ENCODE measurements at regions not wholly inside any gene's neighbourhood (a gene's known extent, or its start where the extent isn't known, plus 50 kb on each side); places are given as distances from the start of the nearest gene placed in this dataset.

- Histone ChIP-seq H3K9me3 (replicated peaks in 1 of 2; ENCODE audit: control insufficient read depth in 1 of 2, insufficient read depth in 1 of 2, low read length in 2 of 2) (peaks cover 5 to 7% of the 10 kb centered on the region in 2 donors), H3K27me3 (ENCODE audit: control insufficient read depth in 2 of 2, insufficient read depth in 2 of 2, low read length in 2 of 2) (no peaks in the 10 kb centered on the region), H3K27ac (ENCODE audit: low read depth in 1 of 2, low read length in 2 of 2) (peak overlapping the region in 1 of 2 donors; percentile 40), H3K4me3 (replicated peaks in 1 of 3; ENCODE audit: low read depth in 2 of 3, low read length in 3 of 3) (no peak overlapping the region), H4K20me1 (ENCODE audit: insufficient read depth, low read length) (no peaks in the 10 kb centered on the region), H2AFZ (ENCODE audit: insufficient read depth, low read depth, low read length, poor library complexity, severe bottlenecking) (no peak overlapping the region), H3K79me2 (ENCODE audit: insufficient read depth, low read length) (no peaks in the 10 kb centered on the region), H3K9ac (ENCODE audit: insufficient read depth, low read length, poor library complexity, severe bottlenecking) (no peak overlapping the region), H3K4me2 (replicated peaks; ENCODE audit: extremely low read depth, low read length, poor library complexity, severe bottlenecking) (no peak overlapping the region), H3K4me1 (ENCODE audit: control insufficient read depth in 1 of 2, insufficient read depth in 2 of 2, low read length in 2 of 2) (peaks cover 0 to 24% of the 10 kb centered on the region in 2 donors), H3K36me3 (replicated peaks in 1 of 2; ENCODE audit: control insufficient read depth in 1 of 2, insufficient read depth in 2 of 2, low read length in 2 of 2) (no peaks in the 10 kb centered on the region)
- H3K4me1 Mint-ChIP-seq: no peaks in the 10 kb centered on the region
- H3K4me3 Mint-ChIP-seq: no peak overlapping the region
- intact Hi-C loops (cut with micrococcal nuclease): no loop called here
- H3K27ac Mint-ChIP-seq: peak overlapping the region in 3 of 7 donors; percentile 32 to 85 (median 78)
- TF ChIP-seq, protein P1, sequence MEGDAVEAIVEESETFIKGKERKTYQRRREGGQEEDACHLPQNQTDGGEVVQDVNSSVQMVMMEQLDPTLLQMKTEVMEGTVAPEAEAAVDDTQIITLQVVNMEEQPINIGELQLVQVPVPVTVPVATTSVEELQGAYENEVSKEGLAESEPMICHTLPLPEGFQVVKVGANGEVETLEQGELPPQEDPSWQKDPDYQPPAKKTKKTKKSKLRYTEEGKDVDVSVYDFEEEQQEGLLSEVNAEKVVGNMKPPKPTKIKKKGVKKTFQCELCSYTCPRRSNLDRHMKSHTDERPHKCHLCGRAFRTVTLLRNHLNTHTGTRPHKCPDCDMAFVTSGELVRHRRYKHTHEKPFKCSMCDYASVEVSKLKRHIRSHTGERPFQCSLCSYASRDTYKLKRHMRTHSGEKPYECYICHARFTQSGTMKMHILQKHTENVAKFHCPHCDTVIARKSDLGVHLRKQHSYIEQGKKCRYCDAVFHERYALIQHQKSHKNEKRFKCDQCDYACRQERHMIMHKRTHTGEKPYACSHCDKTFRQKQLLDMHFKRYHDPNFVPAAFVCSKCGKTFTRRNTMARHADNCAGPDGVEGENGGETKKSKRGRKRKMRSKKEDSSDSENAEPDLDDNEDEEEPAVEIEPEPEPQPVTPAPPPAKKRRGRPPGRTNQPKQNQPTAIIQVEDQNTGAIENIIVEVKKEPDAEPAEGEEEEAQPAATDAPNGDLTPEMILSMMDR (IDR thresholded peaks at IDR 0.05): no peak
- DNase-seq: no peak
- H3K27me3 Mint-ChIP-seq (ENCODE audit: low read depth in 3 of 3): no peaks in the 10 kb centered on the region
- H3K9me3 Mint-ChIP-seq: peaks cover 0 to 7% (median 5%) of the 10 kb centered on the region in 7 donors
- no peaks in the 10 kb centered on the region for H3K36me3 Mint-ChIP-seq
- WGBS (ENCODE audit: insufficient coverage): no CpG with 5 or more reads among the region's 9 CpGs
Measured at GRCh38 chr1:87505391-87505983, 176.8 kb downstream of the LMO4 start.

GRCh38 chr1:87506147-87506546 lies 177.5 kb downstream of the LMO4 start:
- Histone ChIP-seq H3K36me3 (replicated peaks in 1 of 2; ENCODE audit: control insufficient read depth in 1 of 2, insufficient read depth in 2 of 2, low read length in 2 of 2) (no peaks in the 10 kb centered on the region), H3K9ac (ENCODE audit: insufficient read depth, low read length, poor library complexity, severe bottlenecking) (no peak overlapping the region), H3K4me2 (replicated peaks; ENCODE audit: extremely low read depth, low read length, poor library complexity, severe bottlenecking) (no peak overlapping the region), H3K79me2 (ENCODE audit: insufficient read depth, low read length) (no peaks in the 10 kb centered on the region), H3K4me3 (replicated peaks in 1 of 3; ENCODE audit: low read depth in 2 of 3, low read length in 3 of 3) (no peak overlapping the region), H3K27me3 (ENCODE audit: control insufficient read depth in 2 of 2, insufficient read depth in 2 of 2, low read length in 2 of 2) (no peaks in the 10 kb centered on the region), H3K9me3 (replicated peaks in 1 of 2; ENCODE audit: control insufficient read depth in 1 of 2, insufficient read depth in 1 of 2, low read length in 2 of 2) (peaks cover 5 to 7% of the 10 kb centered on the region in 2 donors), H2AFZ (ENCODE audit: insufficient read depth, low read depth, low read length, poor library complexity, severe bottlenecking) (no peak overlapping the region), H3K27ac (ENCODE audit: low read depth in 1 of 2, low read length in 2 of 2) (peak overlapping the region in 1 of 2 donors; percentile 40), H4K20me1 (ENCODE audit: insufficient read depth, low read length) (no peaks in the 10 kb centered on the region), H3K4me1 (ENCODE audit: control insufficient read depth in 1 of 2, insufficient read depth in 2 of 2, low read length in 2 of 2) (peaks cover 0 to 24% of the 10 kb centered on the region in 2 donors)
- H3K4me1 Mint-ChIP-seq: no peaks in the 10 kb centered on the region
- no peaks in the 10 kb centered on the region for H3K36me3 Mint-ChIP-seq
- peaks cover 0 to 7% (median 5%) of the 10 kb centered on the region in 7 donors for H3K9me3 Mint-ChIP-seq
- intact Hi-C loops (cut with micrococcal nuclease): no loop called here
- H3K27me3 Mint-ChIP-seq (ENCODE audit: low read depth in 3 of 3): no peaks in the 10 kb centered on the region
- H3K4me3 Mint-ChIP-seq: no peak overlapping the region
- no peak for DNase-seq
- H3K27ac Mint-ChIP-seq: no peak overlapping the region
- 74% methylated on average over 6 of the region's 8 CpGs for WGBS (ENCODE audit: insufficient coverage)
- TF ChIP-seq, protein P1 (IDR thresholded peaks at IDR 0.05): no peak

Data from CD14-positive monocyte (primary cell).